IMR-90 (cell line): ENCODE measurements at regions not wholly inside any gene's neighbourhood (a gene's known extent, or its start where the extent isn't known, plus 50 kb on each side); places are given as distances from the start of the nearest gene placed in this dataset.
A peak's percentile ranks its signal among the peaks of the same experiment; 100 is the strongest.

Experiments
- ATAC-seq: fragments of 200-7000 bp; cut with Tn5 transposase; 2 replicates; pipeline ENCODE4 v1.9.1; 2020; ENCODE audit warnings: low read depth, mild to moderate bottlenecking, moderate library complexity
- BruUV-seq: library from RNA; stranded (reverse); fragments of 400-500 nt; replicated peaks from 2 replicates; lab custom pipeline; 2021; lab: Mats Ljungman, UMichigan
- CTCF ChIA-PET: fragments of 300-600 bp; formaldehyde crosslinking; extraction: SDS; loops from one replicate; lab custom pipeline; 2021; ENCODE audit warnings: antibody characterized with exemption; lab: Yijun Ruan, JAX
- POLR2A ChIA-PET: fragments of 300-600 bp; sonication (Branson Sonifier 250); formaldehyde crosslinking; loops from one replicate; lab custom pipeline; 2022; ENCODE audit warnings: antibody characterized with exemption; ENCODE audit not compliant: unreplicated experiment; lab: Charles Lee
- DNase-seq: peaks from one replicate; pipeline ENCODE4 v3.0.0; 2013
- H2AFZ ChIP-seq: replicated peaks from 2 replicates; pipeline ENCODE3; 2013; ENCODE audit warnings: low read length, mild to moderate bottlenecking; ENCODE audit not compliant: poor library complexity
- H2AK5ac ChIP-seq: 2 replicates; pipeline ENCODE4 v1.6.1; 2013; ENCODE audit warnings: low read depth, low read length, inconsistent platforms
- H2AK9ac ChIP-seq: replicated peaks from 2 replicates; pipeline ENCODE3; 2013; ENCODE audit warnings: mild to moderate bottlenecking, low read depth, low read length, moderate library complexity; ENCODE audit not compliant: poor library complexity
- H2BK120ac ChIP-seq: 2 replicates; pipeline ENCODE4 v1.6.1; 2013; ENCODE audit warnings: low read depth, low read length, inconsistent platforms
- H2BK15ac ChIP-seq: 3 replicates; pipeline ENCODE4 v1.6.1; 2013; ENCODE audit warnings: low read depth, low read length, inconsistent platforms
- H2BK20ac ChIP-seq: 2 replicates; pipeline ENCODE4 v1.6.1; 2013; ENCODE audit warnings: low read depth, mild to moderate bottlenecking, inconsistent platforms, low read length, moderate library complexity
- H2BK5ac ChIP-seq: 2 replicates; pipeline ENCODE4 v1.6.1; 2013; ENCODE audit warnings: mild to moderate bottlenecking, low read depth, low read length, inconsistent platforms; ENCODE audit not compliant: poor library complexity, severe bottlenecking
- H3K14ac ChIP-seq: replicated peaks from 2 replicates; pipeline ENCODE4 v1.6.1; 2013; ENCODE audit warnings: low read depth, low read length, inconsistent platforms
- H3K18ac ChIP-seq: 2 replicates; pipeline ENCODE4 v1.6.1; 2013; ENCODE audit warnings: low read depth, low read length, control low read depth
- H3K23ac ChIP-seq: 2 replicates; pipeline ENCODE4 v1.6.1; 2013; ENCODE audit warnings: low read depth, low read length, inconsistent platforms
- H3K27ac ChIP-seq: 2 replicates; pipeline ENCODE4 v1.5.1; 2013; ENCODE audit warnings: mild to moderate bottlenecking, control low read depth, low read length; ENCODE audit not compliant: insufficient read depth
- H3K27me3 ChIP-seq: 2 replicates; pipeline ENCODE4 v1.6.1; 2013; ENCODE audit warnings: low read length; ENCODE audit not compliant: control insufficient read depth, insufficient read depth
- H3K36me3 ChIP-seq: 2 replicates; pipeline ENCODE4 v1.6.1; 2013; ENCODE audit warnings: low read length, mixed read lengths; ENCODE audit not compliant: control insufficient read depth, insufficient read depth
- H3K4ac ChIP-seq: 2 replicates; pipeline ENCODE4 v1.6.1; 2013; ENCODE audit warnings: low read depth, low read length, inconsistent platforms
- H3K4me1 ChIP-seq: 2 replicates; pipeline ENCODE4 v1.6.1; 2013; ENCODE audit warnings: low read length, mixed read lengths; ENCODE audit not compliant: control insufficient read depth, insufficient read depth
- H3K4me2 ChIP-seq: 2 replicates; pipeline ENCODE4 v1.6.1; 2013; ENCODE audit warnings: low read depth, mild to moderate bottlenecking, control low read depth, low read length, moderate library complexity
- H3K4me3 ChIP-seq: 2 replicates; pipeline ENCODE4 v1.5.1; 2013; ENCODE audit warnings: low read depth, mild to moderate bottlenecking, control low read depth, low read length, moderate library complexity; ENCODE audit not compliant: insufficient read depth
- H3K56ac ChIP-seq: 2 replicates; pipeline ENCODE4 v1.6.1; 2013; ENCODE audit warnings: low read length, inconsistent platforms; ENCODE audit not compliant: insufficient read depth; ENCODE audit errors: extremely low read depth
- H3K79me1 ChIP-seq, 2 experiments: 2 replicates each; pipeline ENCODE4 v1.6.1; 2013; ENCODE audit warnings: low read length in 2 of 2, inconsistent platforms in 1 of 2, low read depth in 1 of 2
- H3K9ac ChIP-seq: 2 replicates; pipeline ENCODE4 v1.6.1; 2013; ENCODE audit warnings: low read depth, low read length, control low read depth
- H3K9me1 ChIP-seq: 2 replicates; pipeline ENCODE4 v1.6.1; 2013; ENCODE audit warnings: low read length, inconsistent platforms; ENCODE audit not compliant: insufficient read depth
- H3K9me3 ChIP-seq: 2 replicates; pipeline ENCODE4 v1.6.1; 2013; ENCODE audit warnings: low read length; ENCODE audit not compliant: control insufficient read depth, insufficient read depth
- H4K20me1 ChIP-seq: 2 replicates; pipeline ENCODE4 v1.6.1; 2013; ENCODE audit warnings: low read length, inconsistent platforms; ENCODE audit not compliant: insufficient read depth
- H4K5ac ChIP-seq: 2 replicates; pipeline ENCODE4 v1.6.1; 2013; ENCODE audit warnings: mild to moderate bottlenecking, low read depth, low read length, control low read depth
- H4K8ac ChIP-seq, 2 experiments: 2 replicates each; pipeline ENCODE4 v1.6.1; 2013; ENCODE audit warnings: low read depth in 2 of 2, low read length in 2 of 2, control low read depth in 1 of 2, inconsistent platforms in 1 of 2
- H4K91ac ChIP-seq: 2 replicates; pipeline ENCODE4 v1.6.1; 2013; ENCODE audit warnings: low read depth, low read length, inconsistent platforms; ENCODE audit not compliant: insufficient read depth
- CEBPB ChIP-seq: IDR thresholded peaks from 2 replicates; pipeline ENCODE4 v1.6.1; 2012; ENCODE audit warnings: low read depth, low read length, improper control_type of control experiment
- WGBS, 2 experiments: methylation state at CpG; one replicate each; pipeline versions ENCODE4 v1.1.5 to v1.1.7; 2013; ENCODE audit warnings: missing lambda C conversion rate in 2 of 2; ENCODE audit not compliant: insufficient read length in 1 of 2; ENCODE audit errors: extremely low coverage in 2 of 2; 5-methylcytosine and 5-hydroxymethylcytosine counted together
- dilution Hi-C: fragments of 300-500 bp; cut with HindIII; formaldehyde crosslinking; loops from one replicate; pipeline ENCODE4 v1.14.3; 2018; ENCODE audit warnings: low sequenced_read_pairs; ENCODE audit not compliant: unreplicated experiment
- in situ Hi-C: fragments of 300-500 bp; cut with MboI; formaldehyde crosslinking; loops from 3 replicates; pipeline ENCODE4 v1.14.3; 2019; ENCODE audit warnings: low sequenced_read_pairs, inconsistent platforms, mixed read lengths
- intact Hi-C: fragments of 100-400 bp; cut with micrococcal nuclease; formaldehyde crosslinking; loops from 2 replicates; pipeline ENCODE4 v1.10.0; 2022

GRCh38 chr2:100739735-100740432 is 80.1 kb upstream of the NPAS2 start:
- intact Hi-C loops = no loop called here

More at GRCh38 chr2:100739735-100740432, 80.1 kb upstream of the NPAS2 start:
- Histone ChIP-seq H3K4me3 (no peak overlapping the region), H2BK120ac (peak overlapping the region; percentile 53; the same call in 1 of the 2 replicates), H3K4me2 (no peak overlapping the region), H2AK9ac (peak overlapping the region; percentile 32), H4K91ac (peak overlapping the region; percentile 37), H3K9me1 (peaks cover 17% of the 10 kb centered on the region), H3K9me3 (no peaks in the 10 kb centered on the region), H3K36me3 (no peaks in the 10 kb centered on the region), H3K4ac (peak overlapping the region; percentile 57; the same call in 1 of the 2 replicates), H3K23ac (0 out of 2 replicates have a peak overlapping the region, but pooled peaks have one; percentile 36), H4K8ac (peak overlapping the region in 1 of 2 experiments; percentile 2; a peak in 1 of 4 replicates), H2BK20ac (peak overlapping the region; percentile 59), H2BK15ac (peak overlapping the region; percentile 71; the same call in 2 of the 3 replicates), H3K9ac (no peak overlapping the region), H2BK5ac (no peak overlapping the region), H2AK5ac (peak overlapping the region; percentile 89), H3K18ac (peak overlapping the region; percentile 20; the same call in 1 of the 2 replicates), H3K14ac (no peak overlapping the region; the same call in 1 of the 2 replicates), H4K20me1 (peaks cover 7% of the 10 kb centered on the region; the same call in 1 of the 2 replicates), H3K56ac (no peak overlapping the region), H2AFZ (peak overlapping the region; percentile 16), H3K79me1 (no peaks in the 10 kb centered on the region), H3K27me3 (no peaks in the 10 kb centered on the region), H4K5ac (no peak overlapping the region), H3K27ac (no peak overlapping the region), H3K4me1 (peaks cover 11% of the 10 kb centered on the region)
- in situ Hi-C loops = no loop called here
- POLR2A ChIA-PET = no interaction called here
- DNase-seq (no peak), ATAC-seq (no peak)
- TF ChIP-seq CEBPB = no peak
- WGBS, 2 experiments = 67% methylated on average over 1 of the region's 8 CpGs; no CpG with 5 or more reads in 1 of the 2 experiments
- dilution Hi-C loops = no loop called here
- BruUV-seq = no TSS peak
- CTCF ChIA-PET = no interaction called here
